NCI-H146 treated with DMSO at 0.1 percent for 48 hours (cell line): ENCODE measurements at regions not wholly inside any gene's neighbourhood (a gene's known extent, or its start where the extent isn't known, plus 50 kb on each side); places are given as distances from the start of the nearest gene placed in this dataset.
"Not testable (repeated sequence)": the region's sequence is repeated elsewhere in the genome, so short reads cannot be mapped to it uniquely, and the experiment has no call there.

Experiments
- DNase-seq: peaks from one replicate; lab custom pipeline; 2025; ENCODE audit not compliant: unreplicated experiment; lab: John Stamatoyannopoulos, UW

DNA sequence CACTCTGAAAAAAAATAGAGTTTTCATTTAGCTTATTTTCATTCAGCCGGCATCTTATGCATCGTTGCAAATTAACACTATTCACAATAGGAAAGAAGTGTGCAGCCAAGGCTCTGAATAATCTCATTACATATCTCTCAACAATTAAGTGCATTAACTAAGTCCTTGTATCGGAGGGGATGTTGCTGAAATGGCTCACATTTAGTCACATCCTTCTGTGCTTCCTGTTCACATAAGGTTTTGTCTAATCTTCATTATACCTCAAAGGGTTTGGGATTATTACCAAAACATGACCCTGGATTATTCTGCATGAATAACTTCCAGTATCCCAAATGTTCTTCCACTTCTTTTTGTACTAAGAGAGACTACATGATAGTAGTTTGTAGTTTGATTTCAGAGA lies 278.0 kb upstream of the GRIA1 start:
- no peak for DNase-seq

DNA sequence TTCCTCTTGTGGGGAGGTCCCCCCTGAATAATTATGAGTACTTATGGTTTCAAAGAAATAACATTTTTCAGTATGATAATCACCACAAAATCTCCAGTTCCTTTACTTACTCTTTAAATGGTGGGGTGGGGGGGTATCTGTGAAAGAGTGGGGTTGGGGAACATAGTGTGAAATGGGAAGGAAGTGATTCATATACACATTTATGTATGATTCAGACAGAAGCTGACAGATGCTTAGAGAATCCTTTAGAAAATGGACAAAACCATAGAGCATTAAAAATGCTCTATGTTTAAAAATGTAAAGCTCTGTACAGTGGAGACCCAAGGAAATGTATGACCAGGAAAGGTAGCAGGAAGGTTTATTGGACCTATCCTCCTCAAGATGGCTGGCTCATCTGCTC lies 267.5 kb upstream of the GRIA1 start:
- no peak for DNase-seq

DNA sequence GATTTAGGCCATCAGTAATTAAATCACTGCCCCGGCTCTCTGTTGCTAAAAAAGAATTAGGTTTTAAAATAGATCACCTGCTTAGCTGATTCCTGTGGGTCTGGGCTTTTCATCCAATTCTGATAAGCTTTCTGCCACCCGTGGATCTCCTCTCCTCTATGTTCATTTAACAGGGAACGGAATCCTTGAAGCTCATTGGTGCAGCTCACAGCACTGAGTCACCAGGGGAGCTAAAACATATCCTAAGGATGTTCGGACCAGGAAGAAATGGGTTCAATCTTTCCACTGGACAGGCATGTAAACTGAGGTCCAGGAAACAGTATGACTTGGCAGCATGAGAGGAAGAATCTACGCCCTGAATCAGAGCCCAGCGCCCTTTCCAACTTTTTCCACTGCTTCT lies 267.1 kb upstream of the GRIA1 start:
- DNase-seq: no peak

DNA sequence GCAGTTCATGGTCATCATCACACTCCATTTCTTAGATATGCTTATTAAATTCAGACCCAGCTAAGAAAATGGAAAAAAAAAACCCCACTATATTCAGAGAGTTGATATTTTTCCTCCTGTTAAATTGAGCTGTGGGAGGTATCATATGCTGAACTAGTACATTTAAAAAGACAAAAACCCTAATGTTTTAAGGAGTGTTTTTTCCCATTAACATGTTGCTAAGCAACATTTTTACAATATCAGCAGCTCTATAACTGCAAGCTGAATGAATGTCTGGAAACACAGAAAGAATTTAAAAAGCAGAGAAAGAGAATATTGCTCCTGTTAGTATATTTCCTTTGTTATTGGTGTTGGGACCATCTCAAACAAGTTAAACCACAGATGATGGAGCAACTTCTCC lies 265.8 kb upstream of the GRIA1 start:
- DNase-seq: no peak

DNA sequence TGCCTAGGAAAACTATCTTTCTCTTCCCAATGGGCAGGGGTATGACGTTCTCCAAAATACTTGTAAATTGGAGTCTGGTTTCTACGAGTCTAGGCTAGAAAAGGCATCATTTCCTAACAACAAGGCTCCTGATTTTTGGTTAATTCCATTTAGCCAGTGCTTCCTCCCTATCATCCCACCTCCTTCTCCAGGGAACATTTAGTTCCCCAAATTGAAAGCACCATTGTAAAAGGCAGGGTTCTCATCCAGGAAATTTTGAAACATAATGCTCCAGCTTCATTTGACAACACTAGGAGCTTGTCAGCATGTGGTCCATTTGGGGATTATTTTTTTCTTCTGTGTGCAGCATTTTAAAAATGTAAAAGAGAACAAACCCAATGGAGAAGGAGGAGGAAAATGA lies 256.5 kb upstream of the GRIA1 start:
- DNase-seq: no peak

DNA sequence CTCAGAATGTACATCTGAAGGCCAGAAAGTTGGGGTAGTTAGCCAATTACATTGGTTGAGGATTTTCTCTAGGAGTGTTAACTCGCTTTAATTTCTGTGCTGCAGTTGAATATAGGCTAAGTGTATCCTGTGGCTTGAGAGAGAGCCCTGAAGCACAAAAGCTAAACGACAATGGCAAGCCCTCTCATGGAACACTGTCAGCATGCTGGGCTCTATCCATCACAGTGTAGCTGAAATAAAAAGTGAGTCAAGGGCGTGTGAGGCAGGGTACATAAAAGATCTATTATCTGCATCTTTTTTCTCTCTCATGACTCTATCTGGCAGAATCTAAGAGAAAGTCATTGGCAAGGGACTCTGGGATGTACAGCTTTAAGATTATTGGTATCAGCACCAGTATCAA lies 254.2 kb upstream of the GRIA1 start:
- no peak for DNase-seq

DNA sequence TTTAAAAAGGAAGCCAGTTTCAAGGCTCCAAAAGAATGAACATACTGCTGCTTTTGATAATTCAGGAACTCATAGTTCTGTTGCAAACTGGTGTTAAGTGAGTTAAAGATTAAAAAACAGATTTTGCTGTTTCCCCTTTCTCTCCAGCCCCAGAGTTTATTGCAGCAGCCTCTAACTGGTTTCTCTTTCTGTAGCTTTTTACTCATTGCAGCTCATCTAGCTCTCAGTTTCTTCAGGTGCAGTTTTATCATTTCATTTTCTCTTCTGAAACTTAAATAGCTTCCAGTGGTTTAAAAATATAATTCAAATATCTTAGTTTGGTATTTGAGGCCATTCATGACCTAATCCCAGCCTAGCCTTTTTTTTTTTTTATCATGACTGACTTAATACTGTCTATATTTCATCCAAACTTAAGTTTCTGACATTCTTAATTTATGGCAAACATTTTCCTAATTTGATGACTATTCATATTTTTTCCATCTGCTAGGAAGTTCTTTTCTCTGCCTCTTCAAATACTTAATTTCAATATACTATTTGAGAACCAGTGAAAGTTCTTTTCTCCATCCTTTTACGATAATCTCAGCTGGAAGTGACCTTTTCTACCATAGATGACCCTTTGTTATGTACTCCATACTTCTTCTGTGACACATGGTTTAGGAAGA lies 252.7 kb upstream of the GRIA1 start:
- no peak for DNase-seq

DNA sequence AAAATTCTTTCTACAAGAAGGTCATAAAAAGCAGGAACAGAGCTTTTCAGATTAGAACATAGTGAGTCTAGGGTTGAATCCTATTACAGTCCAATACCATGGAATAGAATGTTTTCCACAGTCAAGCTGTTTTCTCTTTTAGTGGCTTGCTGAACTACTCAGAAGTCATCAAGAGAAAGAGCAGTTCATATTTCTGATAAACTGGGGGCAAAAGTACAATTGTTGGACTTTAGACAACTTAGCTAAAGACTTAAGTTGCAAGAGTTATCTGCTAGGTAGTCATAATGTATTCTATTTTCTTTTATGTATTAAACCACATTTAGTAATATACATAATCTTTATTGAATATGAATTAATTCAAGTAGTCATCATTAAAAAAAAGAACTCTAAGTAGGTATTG lies 233.1 kb upstream of the GRIA1 start:
- DNase-seq: no peak

DNA sequence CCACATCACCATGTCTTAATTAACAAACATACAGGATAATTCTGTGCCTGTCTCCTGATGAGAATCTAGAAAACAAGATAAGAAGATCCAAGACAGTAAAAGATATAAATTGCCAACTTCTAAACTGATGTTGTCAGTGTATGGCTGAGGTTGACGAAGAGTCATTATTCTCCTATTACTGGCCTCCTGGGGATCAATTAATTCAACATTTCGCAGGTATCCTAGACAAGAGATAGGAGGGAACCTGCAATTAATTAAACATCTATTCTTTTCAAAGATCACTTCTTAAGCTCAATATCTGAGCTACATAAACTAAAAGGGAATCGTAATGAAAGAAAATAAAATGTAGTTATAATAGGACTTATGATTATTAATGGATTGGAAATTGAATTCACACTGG lies 232.0 kb upstream of the GRIA1 start:
- no peak for DNase-seq

DNA sequence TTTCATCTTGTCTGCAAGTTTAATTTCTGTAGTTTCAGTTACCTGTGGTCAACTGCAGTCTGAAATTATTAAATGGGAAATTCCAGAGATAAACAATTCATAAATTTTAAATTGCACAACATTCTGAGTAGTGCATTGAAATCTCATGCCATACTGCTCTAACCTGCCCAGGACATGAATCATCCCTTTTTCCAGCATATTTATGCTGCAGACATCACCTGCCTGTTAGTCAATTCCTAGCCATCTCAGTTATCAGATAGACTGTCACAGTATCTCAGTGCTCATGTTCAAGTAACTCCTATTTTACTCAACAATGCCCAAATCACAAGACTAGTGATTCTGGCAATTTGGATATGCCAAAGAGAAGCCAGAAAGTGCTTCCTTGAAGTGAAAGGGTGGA lies 223.0 kb upstream of the GRIA1 start:
- no peak for DNase-seq

DNA sequence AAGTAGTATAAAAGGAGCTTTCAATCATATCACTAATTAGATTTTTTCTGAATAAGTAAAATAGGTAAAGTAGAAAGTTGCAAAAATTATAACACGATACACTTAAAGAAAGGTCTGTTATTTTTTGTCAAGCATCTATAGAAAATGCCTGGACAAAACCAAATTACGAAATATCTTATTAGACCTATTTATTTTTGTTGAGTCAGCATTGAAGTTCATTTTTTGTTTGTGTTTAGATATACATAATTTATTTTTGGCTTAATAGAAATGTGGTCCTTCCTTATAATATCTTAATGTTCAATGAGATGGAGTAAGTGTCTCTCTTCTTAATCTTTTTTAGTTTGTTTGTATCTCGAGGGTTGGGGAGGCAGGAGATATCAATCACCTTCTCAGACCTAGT lies 214.8 kb upstream of the GRIA1 start:
- no peak for DNase-seq

DNA sequence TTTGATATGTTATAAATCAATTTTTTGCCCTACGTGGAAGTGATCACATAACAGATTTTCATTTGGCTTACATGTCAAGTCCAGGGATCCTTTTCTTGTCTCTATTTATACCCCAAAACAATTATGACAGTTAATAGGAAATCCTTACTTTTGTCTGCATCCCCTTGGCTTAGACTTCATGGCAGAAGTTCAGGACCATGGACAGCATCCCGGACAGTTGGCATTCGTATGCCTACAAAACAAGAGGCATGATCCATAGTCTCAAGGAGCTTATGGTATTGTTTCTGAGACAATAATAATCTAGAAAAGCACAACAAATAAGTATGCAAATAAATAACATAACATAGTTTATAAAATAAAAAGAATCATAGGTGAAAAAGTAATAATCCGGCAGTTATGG lies 214.3 kb upstream of the GRIA1 start:
- DNase-seq: no peak

DNA sequence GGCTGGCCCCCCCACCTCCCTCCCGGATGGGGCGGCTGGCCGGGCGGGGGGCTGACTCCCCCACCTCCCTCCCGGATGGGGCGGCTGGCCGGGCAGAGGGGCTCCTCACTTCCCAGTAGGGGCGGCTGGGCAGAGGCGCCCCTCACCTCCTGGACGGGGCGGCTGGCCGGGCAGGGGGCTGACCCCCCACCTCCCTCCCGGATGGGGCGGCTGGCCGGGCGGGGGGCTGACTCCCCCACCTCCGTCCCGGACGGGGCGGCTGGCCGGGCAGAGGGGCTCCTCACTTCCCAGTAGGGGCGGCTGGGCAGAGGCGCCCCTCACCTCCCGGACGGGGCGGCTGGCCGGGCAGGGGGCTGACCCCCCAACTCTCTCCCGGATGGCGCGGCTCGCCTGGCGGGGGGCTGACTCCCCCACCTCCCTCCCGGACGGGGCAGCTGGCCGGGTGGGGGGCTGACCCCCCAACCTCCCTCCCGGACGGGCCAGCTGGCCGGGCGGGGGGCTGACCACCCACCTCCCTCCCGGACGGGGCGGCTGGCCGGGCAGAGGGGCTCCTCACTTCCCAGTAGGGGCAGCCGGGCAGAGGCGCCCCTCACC lies 194.1 kb upstream of the GRIA1 start:
- not testable (repeated sequence) for DNase-seq

DNA sequence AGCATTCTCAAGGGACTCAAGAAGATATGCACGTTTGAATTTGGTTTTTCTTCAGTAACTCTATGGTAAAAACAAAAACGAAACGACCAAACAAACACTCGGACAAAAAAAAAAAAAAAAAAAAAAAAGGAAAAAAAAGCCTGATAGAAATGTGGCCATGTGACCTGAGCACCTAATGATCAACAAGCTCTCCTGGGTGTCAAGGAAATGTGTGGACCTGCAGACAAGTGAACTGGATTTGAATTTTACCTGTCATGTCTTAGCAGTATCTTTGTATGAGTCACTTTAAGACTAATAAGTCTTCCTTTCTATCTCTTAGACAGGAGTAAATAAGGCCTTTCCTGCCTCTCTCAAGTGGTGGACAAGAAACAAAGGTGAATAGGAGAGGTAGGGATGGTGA lies 190.6 kb upstream of the GRIA1 start:
- no peak for DNase-seq

DNA sequence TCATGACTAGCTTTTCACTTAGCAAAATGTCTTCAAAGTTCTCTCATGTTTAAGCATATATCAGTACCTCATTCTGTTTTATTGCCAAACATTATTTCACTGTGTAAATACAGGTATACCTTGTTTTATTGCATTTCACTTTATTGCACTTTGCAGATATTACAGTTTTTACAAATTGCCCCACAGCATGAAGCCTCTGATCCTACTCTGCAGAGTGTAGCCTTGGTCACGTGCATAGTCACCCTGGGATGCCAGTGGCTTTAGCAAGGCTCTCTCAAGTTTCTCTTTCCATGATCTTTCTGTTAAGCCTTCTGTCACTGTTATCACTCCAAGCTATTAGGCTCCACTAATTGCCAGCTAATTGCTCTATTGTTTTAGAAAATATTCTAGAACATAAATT lies 182.2 kb upstream of the GRIA1 start:
- no peak for DNase-seq

DNA sequence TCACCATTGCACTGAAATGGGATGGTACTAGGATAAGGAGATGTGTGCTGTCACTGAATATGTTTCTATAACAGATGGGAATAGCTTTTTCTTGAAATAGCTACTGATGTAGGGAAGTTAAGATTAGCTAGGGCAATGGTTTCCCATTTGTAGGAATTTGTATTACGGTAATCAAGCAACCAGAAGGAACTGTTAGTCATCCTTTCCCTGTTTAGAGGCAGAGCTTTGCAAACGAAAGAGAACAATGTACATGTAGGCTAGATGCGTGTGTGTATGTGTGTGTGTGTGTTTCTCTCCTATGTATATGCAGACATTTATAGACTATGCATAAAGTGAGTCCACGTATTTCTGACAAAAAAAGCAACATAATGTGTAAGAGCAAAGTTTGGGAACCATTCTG lies 171.9 kb upstream of the GRIA1 start:
- no peak for DNase-seq

DNA sequence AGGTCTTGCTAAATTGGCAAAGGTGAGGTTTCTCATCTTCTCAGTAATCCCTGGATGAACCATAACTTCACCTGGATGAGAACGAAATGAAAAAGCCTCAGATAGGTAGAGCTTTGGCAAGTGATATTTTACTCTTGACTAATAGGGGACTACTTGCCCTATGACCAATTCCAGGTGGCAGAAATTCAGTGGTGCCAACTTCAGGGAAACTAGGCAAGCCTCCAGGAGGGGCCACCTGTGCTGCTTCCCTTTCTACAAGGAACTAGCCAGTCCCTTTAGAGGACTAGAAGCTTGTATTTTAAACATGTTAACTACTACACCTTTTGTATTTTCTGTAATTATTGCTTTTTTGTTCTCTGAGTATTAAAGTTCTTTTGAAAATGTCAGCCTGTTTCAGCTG lies 169.0 kb upstream of the GRIA1 start:
- no peak for DNase-seq

DNA sequence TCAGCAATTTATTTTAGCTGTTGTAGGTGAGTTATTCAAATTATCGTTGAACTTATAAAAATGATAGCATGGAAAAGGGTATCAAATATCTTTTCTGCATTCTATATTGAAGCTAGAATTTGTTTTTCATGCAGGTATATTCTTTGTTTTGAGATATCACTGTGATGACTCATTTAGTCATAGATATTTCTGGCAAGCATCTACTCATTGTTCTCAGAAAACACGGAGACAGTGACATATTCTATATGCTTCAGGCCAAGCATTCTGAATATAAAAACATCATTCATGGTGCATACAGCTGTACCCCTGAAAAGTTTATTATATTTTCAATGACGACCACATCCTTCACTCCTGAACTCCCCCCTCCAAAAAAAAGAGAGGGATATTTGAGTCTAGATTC lies 150.3 kb upstream of the GRIA1 start:
- no peak for DNase-seq

DNA sequence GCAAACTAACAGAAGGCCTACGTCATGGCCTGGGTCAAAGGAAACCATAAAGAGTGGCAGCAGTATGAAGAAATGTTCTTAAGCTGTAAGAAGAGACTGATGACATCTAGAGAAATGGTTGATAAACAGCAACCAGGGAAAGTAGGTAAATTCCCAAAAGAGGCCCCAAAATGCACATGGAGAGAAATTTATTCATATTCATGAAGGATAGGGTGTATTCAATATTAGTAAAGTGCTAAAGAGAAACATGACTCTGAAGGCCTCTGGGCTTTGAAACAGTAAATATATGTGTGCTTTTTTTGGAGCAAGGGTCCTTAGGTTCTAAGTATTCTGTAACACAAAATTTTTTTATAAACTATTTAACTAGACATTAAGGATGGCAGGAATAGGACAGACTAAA lies 149.7 kb upstream of the GRIA1 start:
- no peak for DNase-seq

DNA sequence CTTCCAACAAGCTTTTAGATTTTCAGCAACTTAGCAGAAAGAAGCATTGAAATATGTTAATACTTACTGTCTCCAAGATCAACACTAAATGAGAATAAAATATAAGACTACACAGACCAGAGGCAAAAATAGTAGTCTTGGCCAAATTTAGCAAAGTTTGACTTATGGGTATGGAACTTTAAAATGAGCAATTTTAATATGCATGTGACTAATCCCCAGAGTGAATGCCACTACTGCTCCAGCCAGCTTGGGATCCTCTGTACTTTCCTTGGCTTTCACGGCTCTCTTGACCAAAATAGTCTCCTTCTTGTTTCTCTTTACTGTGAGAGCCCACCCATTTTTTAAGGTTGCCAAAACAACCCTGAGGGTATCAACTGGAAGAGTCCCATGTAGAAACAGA lies 148.0 kb upstream of the GRIA1 start:
- no peak for DNase-seq

DNA sequence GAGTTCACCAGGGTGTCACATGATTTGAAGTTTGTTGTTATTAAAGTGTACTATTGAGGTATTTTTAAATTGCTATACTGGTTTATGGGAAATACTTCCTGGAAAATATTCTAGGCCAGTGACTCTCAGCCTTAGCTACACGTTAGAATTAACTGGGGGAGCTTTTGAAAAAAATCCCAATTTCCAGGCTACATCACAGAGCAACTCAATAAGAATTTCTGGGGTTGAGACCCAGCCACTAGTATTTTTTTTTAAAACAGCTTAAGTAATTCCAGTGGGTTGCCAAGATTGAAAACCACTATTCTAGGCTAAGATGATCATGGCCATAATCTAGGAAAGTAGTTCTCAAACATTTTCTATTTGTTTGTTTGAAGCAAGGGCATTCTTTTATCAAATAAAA lies 142.9 kb upstream of the GRIA1 start:
- DNase-seq: no peak

DNA sequence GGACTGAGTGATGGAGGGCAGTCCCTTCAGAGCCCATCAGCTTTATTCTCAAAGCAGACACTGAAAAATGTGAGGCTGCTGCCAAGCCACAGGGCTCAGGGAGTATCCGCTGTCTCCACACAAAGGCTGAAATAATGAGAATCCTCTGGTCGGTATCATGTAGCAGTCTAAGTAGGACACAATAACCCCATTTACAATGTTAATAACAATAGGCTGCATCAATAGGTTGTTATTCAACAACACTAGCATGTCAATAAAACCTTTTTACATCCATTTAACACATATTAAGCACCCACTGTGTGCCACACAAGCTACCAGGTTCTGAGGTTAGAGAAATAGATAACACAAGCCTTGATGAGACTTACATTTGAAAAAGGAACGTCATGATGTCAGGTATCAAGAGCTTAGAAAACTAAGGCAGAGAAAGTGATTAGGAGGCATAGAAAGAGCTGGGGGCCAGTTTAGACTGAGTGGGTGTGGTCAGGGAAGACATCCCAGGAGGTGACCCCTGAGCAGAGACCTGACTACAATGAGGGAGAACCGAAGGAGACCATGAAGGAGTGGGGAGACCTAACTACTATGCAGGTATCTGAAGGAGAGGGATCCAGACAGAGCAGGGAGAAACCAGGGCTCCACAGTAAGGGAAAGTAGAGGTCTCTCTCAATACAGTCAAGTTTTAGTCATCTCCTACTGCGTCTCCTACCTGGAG lies 140.1 kb upstream of the GRIA1 start:
- peak; percentile 5 for DNase-seq
